Activated naive CD4-positive, alpha-beta T cell treated with anti-CD3 and anti-CD28 coated beads for 36 hours (primary cell): ENCODE measurements at regions not wholly inside any gene's neighbourhood (a gene's known extent, or its start where the extent isn't known, plus 50 kb on each side); places are given as distances from the start of the nearest gene placed in this dataset.

Experiments used
- CTCF ChIA-PET: fragments of 350-600 bp; sonication (Branson Sonifier 250); formaldehyde crosslinking; loops from one replicate; lab custom pipeline; 2021; ENCODE audit warnings: antibody characterized with exemption; lab: Charles Lee
- DNase-seq: peaks from one replicate; pipeline ENCODE4 v3.0.0-alpha.2; 2020
- H3K27ac Mint-ChIP-seq: one replicate; pipeline ENCODE4 v1.8.0; 2021; ENCODE audit warnings: mild to moderate bottlenecking, mixed read lengths
- H3K27me3 Mint-ChIP-seq: one replicate; pipeline ENCODE4 v1.8.0; 2021; ENCODE audit warnings: low read depth, mixed read lengths
- H3K36me3 Mint-ChIP-seq: one replicate; pipeline ENCODE4 v1.8.0; 2021; ENCODE audit warnings: low read depth, mixed read lengths
- H3K4me1 Mint-ChIP-seq: one replicate; pipeline ENCODE4 v1.8.0; 2021; ENCODE audit warnings: low read depth, mixed read lengths
- H3K4me3 Mint-ChIP-seq: one replicate; pipeline ENCODE4 v1.8.0; 2021; ENCODE audit warnings: mild to moderate bottlenecking, moderate library complexity, mixed read lengths
- H3K9me3 Mint-ChIP-seq: one replicate; pipeline ENCODE4 v1.8.0; 2021; ENCODE audit warnings: mixed read lengths
- intact Hi-C: fragments of 100-400 bp; cut with micrococcal nuclease; formaldehyde crosslinking; loops from one replicate; pipeline ENCODE4 v1.15.1; 2023

GRCh38 chr13:104309431-104309830, 1243.2 kb upstream of the SLC10A2 start:
- H3K4me3 Mint-ChIP-seq: no peak overlapping the region
- H3K27ac Mint-ChIP-seq: no peak overlapping the region
- no peaks in the 10 kb centered on the region for H3K4me1 Mint-ChIP-seq
- no peak for DNase-seq
- intact Hi-C loops: no loop called here
- H3K36me3 Mint-ChIP-seq: no peaks in the 10 kb centered on the region
- H3K27me3 Mint-ChIP-seq: peaks cover 2% of the 10 kb centered on the region
- CTCF ChIA-PET: no interaction called here
- no peaks in the 10 kb centered on the region for H3K9me3 Mint-ChIP-seq

DNA sequence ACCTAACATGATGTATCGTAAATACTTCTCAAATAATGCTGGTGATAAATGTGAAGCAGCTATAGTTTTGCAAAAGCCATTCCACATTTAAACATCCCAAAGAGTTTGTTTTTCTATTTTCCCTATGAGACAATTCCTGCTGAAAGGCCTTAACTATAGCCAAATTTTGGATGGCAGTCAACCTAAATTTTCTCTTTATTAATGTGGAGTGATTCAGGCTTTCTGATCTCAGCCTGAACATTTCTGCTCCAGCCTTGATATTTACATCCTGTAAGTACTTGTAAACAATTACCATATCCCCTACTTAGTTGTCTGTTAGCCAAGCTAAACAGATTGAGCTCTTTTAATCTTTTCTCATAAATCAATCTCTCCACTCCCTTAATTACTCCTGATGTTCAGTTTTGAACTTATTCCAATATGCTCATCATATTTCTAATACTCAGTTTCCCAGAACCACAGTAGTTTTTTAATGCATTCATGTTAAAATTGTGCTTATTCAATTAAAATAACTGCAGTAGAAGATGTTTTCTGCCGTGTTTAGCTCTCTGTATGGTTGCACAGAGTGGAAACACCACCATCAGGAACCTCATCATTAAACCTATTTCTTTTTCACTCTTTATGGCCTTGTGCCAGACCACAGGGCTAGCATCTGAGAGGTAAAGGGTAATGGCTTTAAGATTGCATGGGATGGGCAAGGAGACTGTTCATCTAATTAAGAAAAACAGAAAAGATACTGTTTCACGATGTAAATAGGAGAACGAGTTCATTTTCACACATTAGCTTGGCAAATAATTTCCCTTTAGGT, 1235.2 kb upstream of the SLC10A2 start:
- Mint-ChIP-seq H3K4me1 (no peaks in the 10 kb centered on the region), H3K36me3 (no peaks in the 10 kb centered on the region), H3K27ac (no peak overlapping the region), H3K27me3 (no peaks in the 10 kb centered on the region), H3K9me3 (no peaks in the 10 kb centered on the region), H3K4me3 (no peak overlapping the region)
- CTCF ChIA-PET: no interaction called here
- no peak for DNase-seq
- intact Hi-C loops: no loop called here

DNA sequence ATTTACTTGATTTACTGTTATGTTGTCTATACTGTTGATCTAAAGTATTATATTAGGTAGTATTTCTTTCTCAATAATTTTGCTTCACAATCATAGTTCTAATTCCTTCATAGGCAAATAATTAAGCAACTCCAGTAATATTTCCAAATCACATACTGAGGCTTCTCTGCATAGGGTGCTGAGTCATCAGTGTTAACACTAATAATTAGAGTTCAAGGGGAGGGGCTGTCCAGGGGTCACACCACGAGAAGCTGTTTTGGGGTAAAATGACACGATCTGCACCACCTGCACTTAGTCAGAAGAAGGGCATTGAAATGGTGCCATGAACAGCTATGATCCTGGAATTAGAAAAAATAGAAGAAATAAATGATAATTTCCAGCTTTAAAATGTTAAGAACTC, 1230.9 kb upstream of the SLC10A2 start:
- intact Hi-C loops: no loop called here
- Mint-ChIP-seq H3K4me3 (no peak overlapping the region), H3K9me3 (no peaks in the 10 kb centered on the region), H3K27me3 (no peaks in the 10 kb centered on the region), H3K4me1 (no peaks in the 10 kb centered on the region), H3K27ac (no peak overlapping the region), H3K36me3 (no peaks in the 10 kb centered on the region)
- DNase-seq: no peak
- CTCF ChIA-PET: interaction anchor here (0.6 kb wide), 1 partner anchor 30 kb away, joined by 3 read pairs; no protein-coding TSS in a partner anchor

- H3K4me3 Mint-ChIP-seq: no peak overlapping the region
- H3K9me3 Mint-ChIP-seq: no peaks in the 10 kb centered on the region
- H3K36me3 Mint-ChIP-seq: no peaks in the 10 kb centered on the region
- intact Hi-C loops: no loop called here
- no peaks in the 10 kb centered on the region for H3K27me3 Mint-ChIP-seq
- DNase-seq: no peak
- no peaks in the 10 kb centered on the region for H3K4me1 Mint-ChIP-seq
- H3K27ac Mint-ChIP-seq: no peak overlapping the region
- CTCF ChIA-PET: no interaction called here
These were observed 1230.1 kb upstream of the SLC10A2 start for GRCh38 chr13:104296286-104296685.

- DNase-seq: no peak
- Mint-ChIP-seq H3K4me3 (no peak overlapping the region), H3K27ac (no peak overlapping the region), H3K27me3 (no peaks in the 10 kb centered on the region), H3K9me3 (no peaks in the 10 kb centered on the region), H3K36me3 (no peaks in the 10 kb centered on the region), H3K4me1 (no peaks in the 10 kb centered on the region)
- intact Hi-C loops: no loop called here
- CTCF ChIA-PET: no interaction called here
These were observed 1229.3 kb upstream of the SLC10A2 start for GRCh38 chr13:104295537-104295936.

DNA sequence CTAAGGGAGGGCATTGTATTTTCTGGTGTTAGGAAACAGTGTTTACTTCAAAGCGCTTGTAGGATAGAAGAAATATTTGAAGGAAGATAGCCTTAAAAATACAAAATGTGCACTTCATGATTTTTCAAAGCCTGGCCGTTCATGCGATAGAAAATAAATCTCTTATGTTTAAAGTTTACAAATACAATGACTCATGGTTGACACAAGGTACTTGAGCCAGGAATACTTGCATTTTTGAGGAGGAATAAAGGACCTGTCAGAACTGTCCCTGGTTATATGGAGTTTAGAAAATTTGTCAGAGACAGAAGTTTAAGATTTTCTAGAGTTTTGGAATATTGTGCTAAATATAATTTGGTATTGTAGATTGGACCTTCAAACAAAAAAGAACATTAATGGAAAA, 1223.2 kb upstream of the SLC10A2 start:
- Mint-ChIP-seq H3K27me3 (no peaks in the 10 kb centered on the region), H3K9me3 (no peaks in the 10 kb centered on the region), H3K4me1 (no peaks in the 10 kb centered on the region), H3K4me3 (no peak overlapping the region), H3K27ac (no peak overlapping the region), H3K36me3 (no peaks in the 10 kb centered on the region)
- no peak for DNase-seq
- intact Hi-C loops: no loop called here
- CTCF ChIA-PET: no interaction called here

GRCh38 chr13:104288496-104288895, 1222.3 kb upstream of the SLC10A2 start:
- no peak overlapping the region for H3K27ac Mint-ChIP-seq
- H3K9me3 Mint-ChIP-seq: no peaks in the 10 kb centered on the region
- H3K4me3 Mint-ChIP-seq: no peak overlapping the region
- no peak for DNase-seq
- CTCF ChIA-PET: no interaction called here
- H3K27me3 Mint-ChIP-seq: no peaks in the 10 kb centered on the region
- no peaks in the 10 kb centered on the region for H3K4me1 Mint-ChIP-seq
- intact Hi-C loops: no loop called here
- no peaks in the 10 kb centered on the region for H3K36me3 Mint-ChIP-seq

DNA sequence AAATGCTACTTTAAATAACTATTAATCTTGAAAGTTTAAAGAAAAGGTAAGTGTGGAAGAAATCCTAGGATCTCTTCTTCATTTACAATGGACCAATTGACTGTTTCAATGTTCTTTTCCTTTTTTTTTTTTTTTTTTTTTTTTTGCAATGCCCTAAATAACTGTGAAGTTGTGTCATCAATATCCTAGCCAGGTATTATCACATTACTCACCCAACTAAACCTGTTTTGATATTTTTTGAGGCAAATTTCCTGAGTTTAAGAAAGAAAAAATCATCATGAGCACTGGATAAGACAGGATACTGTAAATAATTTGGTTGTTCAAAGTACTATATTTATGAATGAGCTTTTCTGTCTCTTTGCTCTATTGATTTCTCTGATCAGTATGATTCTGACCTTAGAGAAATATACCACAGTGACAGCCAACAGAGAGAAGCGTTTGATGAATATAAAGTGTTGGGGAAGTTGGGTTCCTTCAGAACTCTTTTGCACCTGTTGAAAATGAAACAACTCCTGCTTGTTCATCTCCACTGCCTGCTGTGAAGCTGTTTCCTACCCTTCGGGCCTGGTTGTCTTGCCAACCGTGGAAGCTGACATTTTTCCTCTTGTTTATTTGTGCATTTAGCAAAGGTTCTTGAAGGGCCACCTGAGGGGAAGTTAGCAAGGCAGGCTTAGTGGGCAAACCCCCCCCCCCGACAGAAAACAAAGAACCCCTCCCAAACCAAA, 1220.5 kb upstream of the SLC10A2 start:
- no peaks in the 10 kb centered on the region for H3K36me3 Mint-ChIP-seq
- no peaks in the 10 kb centered on the region for H3K27me3 Mint-ChIP-seq
- CTCF ChIA-PET: no interaction called here
- no peaks in the 10 kb centered on the region for H3K9me3 Mint-ChIP-seq
- no peak overlapping the region for H3K27ac Mint-ChIP-seq
- no peak for DNase-seq
- no peaks in the 10 kb centered on the region for H3K4me1 Mint-ChIP-seq
- H3K4me3 Mint-ChIP-seq: no peak overlapping the region
- intact Hi-C loops: no loop called here

DNA sequence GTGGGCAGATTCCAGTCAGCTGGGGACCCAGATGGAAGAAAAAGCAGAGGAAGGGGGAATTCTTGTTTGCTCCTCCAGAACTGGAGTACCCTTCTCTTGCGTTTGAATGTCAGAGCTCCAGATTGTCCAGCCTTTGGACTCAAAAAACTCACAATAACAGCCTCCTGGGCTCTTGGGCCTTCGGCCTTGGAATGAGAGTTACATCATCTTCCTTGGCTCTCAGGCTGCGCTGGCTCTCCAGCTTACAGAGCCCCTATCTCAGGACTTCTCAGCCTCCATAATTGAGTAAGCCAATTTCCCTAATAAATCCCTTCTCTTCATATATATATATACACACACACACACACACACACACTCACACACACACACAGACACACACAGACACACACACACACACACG, 1215.7 kb upstream of the SLC10A2 start:
- no peaks in the 10 kb centered on the region for H3K4me1 Mint-ChIP-seq
- intact Hi-C loops: no loop called here
- H3K36me3 Mint-ChIP-seq: no peaks in the 10 kb centered on the region

GRCh38 chr13:104270731-104271130, 1204.5 kb upstream of the SLC10A2 start:
- Mint-ChIP-seq H3K27ac (no peak overlapping the region), H3K4me3 (no peak overlapping the region), H3K9me3 (peaks cover 4% of the 10 kb centered on the region), H3K36me3 (no peaks in the 10 kb centered on the region), H3K27me3 (no peaks in the 10 kb centered on the region), H3K4me1 (no peaks in the 10 kb centered on the region)
- no peak for DNase-seq
- CTCF ChIA-PET: no interaction called here
- intact Hi-C loops: no loop called here

More for the DNA sequence above, 1215.7 kb upstream of the SLC10A2 start:
- H3K4me3 Mint-ChIP-seq: no peak overlapping the region
- H3K27me3 Mint-ChIP-seq: no peaks in the 10 kb centered on the region
- peaks cover 5% of the 10 kb centered on the region for H3K9me3 Mint-ChIP-seq
- CTCF ChIA-PET: no interaction called here
- H3K27ac Mint-ChIP-seq: no peak overlapping the region
- no peak for DNase-seq

- no peak overlapping the region for H3K27ac Mint-ChIP-seq
- DNase-seq: no peak
- CTCF ChIA-PET: interaction anchor here (0.7 kb wide), 1 partner anchor 30 kb away, joined by 3 read pairs; no protein-coding TSS in a partner anchor
- peaks cover 4% of the 10 kb centered on the region for H3K9me3 Mint-ChIP-seq
- H3K4me3 Mint-ChIP-seq: no peak overlapping the region
- intact Hi-C loops: no loop called here
- H3K36me3 Mint-ChIP-seq: no peaks in the 10 kb centered on the region
- H3K4me1 Mint-ChIP-seq: no peaks in the 10 kb centered on the region
- no peaks in the 10 kb centered on the region for H3K27me3 Mint-ChIP-seq
These were observed 1201.1 kb upstream of the SLC10A2 start for GRCh38 chr13:104267206-104267811.

- H3K27me3 Mint-ChIP-seq: no peaks in the 10 kb centered on the region
- H3K36me3 Mint-ChIP-seq: no peaks in the 10 kb centered on the region
- no peak overlapping the region for H3K4me3 Mint-ChIP-seq
- DNase-seq: no peak
- intact Hi-C loops: no loop called here
- H3K4me1 Mint-ChIP-seq: no peaks in the 10 kb centered on the region
- peaks cover 5% of the 10 kb centered on the region for H3K9me3 Mint-ChIP-seq
- no peak overlapping the region for H3K27ac Mint-ChIP-seq
- CTCF ChIA-PET: no interaction called here
These were observed 1190.5 kb upstream of the SLC10A2 start for GRCh38 chr13:104256701-104257100.
